Muscle of arm (tissue), 1 donor: ENCODE measurements at regions not wholly inside any gene's neighbourhood (a gene's known extent, or its start where the extent isn't known, plus 50 kb on each side); places are given as distances from the start of the nearest gene placed in this dataset.
A peak's percentile ranks its signal among the peaks of the same experiment; 100 is the strongest.

Source experiments
- DNase-seq: peaks from one replicate; pipeline ENCODE4 v3.0.0-alpha.2; 2013

DNA sequence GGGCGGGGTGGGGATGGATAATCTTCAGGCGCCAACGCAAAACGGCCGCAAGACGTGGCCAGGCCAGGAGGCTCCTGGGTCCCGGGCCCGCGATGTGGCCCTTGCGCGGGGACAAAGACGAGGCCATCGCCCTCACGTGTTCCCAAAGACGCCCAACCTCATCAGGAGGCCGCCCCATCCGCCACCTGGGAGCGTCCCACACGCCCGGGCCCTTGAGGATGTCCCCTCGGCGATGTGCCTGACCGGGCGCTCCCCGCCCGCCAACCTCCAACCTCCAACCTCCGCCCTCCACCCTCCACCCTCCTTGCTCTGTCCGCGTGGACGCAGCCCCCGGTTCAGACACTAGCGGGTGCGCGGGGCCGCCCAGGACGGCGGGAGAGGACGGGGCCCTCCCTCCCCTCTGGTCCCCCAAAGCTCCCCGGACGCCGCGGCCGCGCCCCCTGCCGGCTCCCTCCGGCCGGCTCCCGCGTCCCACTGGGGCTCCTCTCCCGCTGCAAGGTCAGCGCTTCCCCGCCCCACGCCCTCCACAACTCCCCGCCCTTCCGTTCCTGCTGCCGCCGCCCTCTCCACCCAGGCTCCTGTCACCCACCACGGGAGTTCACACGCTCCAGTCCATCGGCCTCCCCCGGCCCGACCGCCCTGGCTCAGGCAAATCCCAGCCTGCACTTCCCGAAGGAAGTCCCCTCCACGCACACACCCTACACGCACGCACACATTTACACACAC, 250.8 kb upstream of the RPL38 start:
- no peak for DNase-seq

DNA sequence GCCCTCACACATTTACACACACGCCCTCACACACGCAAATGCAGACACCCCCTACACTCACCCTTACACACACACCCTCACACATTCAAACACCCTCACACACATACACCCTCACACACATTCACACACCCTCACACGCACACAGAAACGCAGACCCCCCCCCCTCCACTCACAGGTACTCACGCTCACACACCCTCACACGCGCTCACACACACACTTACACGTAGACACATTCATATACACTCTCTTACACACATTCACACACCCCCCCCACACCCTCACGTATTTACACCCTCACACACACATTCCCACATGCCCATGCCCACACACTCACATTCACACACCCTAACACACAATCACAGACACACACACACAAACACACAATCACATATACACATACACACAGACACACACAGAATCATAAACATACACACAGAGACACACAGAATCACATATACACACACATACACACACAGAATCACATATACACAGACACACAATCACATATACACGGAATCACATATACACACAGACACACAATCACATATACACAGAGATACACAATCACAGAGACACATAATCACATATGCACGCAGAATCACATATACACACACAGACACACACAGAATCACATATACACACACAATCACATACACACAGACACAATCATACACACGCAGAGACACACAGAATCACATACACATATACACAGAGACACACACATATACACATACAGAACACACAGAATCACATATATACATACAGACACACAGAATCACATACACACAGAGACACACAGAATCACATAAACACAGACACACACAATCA, 250.1 kb upstream of the RPL38 start:
- no peak for DNase-seq

DNA sequence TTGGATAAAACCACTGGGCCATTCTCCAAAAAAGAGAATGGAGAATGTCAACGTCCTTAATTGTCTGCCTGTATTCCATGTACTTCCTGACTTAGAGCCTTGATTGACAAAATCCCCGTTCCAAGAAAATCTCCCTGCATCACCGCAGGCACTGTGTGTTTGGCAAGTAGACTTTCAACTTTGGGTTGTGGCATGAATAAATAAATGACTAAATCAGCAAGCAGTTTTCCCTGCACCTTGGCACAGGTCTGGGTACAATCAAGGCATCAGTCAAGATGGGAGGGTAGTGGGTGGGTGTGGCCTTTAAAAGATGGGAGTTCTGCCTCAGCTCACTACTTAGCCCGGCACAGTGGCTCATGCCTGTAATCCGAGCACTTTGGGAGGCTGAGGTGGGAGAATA, 248.5 kb upstream of the RPL38 start:
- no peak for DNase-seq

DNA sequence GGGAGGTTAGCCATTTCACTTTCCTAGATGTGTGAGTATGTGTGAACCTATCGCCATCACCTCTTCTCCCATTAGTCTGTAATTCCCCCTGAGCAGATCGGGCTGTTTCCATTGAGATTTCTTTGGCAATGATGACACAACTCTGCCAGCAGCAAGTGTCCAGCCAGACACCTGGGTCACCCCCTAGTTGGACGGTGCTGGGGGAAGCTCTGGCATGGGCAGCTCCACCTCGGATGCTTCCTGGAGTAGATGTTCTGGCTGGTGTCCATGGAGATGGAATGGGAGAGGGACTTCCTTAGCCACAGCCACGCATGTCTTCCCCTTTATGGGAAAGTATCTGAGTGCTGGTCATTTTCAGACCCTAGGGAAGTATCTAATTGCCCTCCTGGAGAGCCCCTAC, 247.9 kb upstream of the RPL38 start:
- DNase-seq, result no peak

DNA sequence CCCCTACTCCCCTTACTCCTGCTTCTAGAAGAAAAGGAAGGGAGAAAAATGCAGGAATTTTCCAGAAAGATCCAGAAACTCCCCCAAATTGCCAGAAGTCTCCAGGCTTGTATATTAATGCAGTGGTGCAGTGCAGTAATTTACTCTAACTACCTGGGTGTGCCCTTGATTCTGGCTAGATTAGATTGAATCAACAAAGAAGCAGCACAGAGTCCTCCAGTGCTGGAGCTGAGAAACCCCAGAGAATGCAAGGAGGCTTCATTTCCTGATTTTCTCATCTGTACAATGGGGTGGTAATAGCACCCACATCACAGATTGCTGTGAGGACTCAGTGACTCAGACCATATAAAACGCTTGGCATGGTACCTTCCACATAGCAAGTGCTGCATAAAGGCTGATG, 247.3 kb upstream of the RPL38 start:
- DNase-seq, result no peak

DNA sequence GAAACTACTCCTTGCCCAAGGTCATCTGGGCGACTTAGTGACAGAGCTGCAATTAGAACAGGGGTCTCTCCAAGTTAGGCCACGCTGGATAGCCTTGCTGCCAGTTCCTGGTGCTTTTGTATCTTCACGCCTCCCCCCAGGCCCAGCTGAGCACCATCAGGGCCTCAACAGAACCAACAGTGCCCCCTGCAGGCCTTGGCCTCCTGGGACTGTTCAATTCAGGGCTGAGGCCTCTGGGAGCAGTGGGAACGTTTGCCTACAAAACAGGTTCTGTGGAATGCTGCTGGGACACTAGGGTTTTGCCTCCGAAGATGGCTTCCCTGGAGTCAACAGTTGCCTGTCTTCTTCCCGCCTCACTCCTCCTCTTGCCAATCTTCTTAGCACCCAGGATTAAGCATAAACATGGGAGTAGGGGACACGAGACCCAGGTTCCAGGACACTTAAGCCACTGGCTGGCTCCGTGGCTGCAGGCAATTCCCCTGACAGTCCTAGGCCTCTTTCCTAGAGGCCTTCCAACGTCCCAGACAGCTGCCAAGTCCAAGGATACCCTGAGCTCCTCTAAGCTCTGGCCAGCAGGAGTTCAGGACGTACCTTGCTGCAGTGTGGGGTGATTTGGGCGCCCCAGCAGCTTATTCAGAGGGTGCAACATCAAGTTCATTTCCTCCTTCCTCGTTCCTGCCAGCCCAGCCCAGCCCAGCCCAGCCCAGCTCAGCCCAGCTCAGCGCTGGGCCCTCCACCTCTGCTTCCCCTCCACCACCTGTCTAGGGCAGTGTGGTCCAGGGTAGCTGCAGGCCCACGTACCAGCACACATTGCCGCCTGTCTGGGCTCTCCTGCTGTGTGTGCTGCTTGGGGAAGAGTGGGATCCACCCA, 246.6 kb upstream of the RPL38 start:
- DNase-seq, result no peak

DNA sequence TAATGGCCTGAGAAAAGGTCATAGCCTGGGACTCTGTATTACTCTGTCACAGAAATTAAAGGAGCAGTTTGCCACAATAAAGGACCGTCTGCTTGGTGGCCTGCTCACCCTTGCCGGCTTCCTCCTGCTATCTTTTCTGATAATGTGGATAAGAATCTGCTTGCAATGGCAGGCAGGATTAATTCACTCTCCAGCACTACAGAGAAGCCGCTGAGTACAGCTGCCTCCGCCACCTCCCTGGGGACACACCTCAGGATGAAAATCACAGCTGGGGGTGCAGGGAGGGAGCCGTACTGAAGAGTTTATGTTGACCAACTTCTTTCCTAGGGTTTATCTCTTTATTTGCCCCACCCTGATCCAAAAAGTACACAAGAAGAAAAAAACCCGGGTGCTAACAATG, 245.9 kb upstream of the RPL38 start:
- no peak for DNase-seq

DNA sequence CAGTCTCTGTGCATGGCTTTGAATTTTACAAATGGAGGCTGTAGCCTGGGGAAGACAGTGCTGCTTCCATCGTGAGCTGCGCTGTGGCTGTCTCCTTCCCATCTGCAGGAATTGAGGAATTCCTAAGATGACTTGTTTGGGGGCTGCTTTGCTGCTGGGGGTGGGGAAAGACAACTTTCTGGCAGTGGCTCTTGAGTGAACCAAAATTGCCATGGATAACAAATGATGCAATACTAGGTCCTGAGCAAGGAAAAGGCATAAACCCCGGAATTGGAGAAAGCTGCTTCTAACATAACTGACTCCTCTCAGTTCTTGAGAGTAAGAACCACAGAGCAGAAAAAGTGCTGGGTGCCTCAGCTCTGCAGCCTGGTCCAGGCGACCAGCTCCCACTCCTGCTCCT, 245.0 kb upstream of the RPL38 start:
- DNase-seq, result no peak

DNA sequence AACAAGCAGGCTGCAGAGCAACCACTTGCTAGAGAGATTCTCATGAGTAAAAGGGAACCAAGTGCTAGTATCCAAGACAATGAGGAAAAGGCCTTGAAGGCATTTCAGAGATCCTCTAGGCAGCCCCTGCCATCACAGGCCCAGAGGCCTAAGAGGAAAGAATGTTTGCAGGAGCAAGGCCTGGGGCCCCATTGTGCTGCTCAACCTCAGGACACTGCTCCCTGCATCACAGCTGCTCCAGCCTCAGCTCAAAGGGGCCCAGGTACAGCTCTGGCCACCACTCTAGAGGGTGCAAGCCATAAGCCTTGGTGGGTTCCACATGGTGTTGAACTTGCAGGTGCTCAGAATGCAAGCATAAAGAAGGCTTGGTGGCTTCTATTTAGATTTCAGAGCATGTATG, 243.0 kb upstream of the RPL38 start:
- DNase-seq, result no peak

DNA sequence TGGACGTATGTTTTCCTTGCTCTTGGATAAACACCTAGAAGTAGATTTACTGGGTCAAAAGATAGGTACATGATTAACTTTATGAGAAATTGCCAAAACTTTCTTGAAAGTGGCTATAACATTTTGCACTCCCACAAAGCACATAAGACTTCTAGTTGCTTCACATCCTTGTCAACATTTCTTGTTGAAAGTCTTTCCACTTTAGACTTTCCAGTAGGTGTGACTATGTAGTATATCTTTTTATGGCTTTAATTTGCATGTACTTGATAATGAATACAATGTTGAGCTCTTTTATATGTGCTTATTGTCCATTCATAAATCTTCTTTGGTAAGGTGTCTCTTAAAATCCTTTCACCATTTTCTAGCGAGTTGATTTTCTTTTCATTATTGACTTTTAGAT, 241.2 kb upstream of the RPL38 start:
- no peak for DNase-seq

DNA sequence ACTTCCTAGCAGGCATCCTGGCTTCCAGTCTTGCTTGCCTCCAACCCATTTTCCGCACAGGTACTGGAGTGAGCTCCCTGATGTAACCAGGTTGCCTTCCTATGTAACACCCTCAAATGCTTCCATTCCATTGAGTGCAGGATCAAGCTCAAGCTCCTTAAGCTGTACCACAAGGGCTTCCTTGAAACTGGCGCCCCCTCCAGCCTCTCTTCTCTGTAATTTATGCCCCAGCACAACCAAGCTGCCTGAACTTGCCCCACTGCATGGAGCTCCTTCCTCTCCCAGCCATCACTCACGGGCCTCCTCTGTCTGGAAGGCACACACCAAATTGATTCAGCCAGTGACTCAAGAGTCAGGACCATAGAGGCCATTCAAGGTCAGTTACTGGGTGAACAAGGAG, 234.8 kb upstream of the RPL38 start:
- DNase-seq, result no peak

DNA sequence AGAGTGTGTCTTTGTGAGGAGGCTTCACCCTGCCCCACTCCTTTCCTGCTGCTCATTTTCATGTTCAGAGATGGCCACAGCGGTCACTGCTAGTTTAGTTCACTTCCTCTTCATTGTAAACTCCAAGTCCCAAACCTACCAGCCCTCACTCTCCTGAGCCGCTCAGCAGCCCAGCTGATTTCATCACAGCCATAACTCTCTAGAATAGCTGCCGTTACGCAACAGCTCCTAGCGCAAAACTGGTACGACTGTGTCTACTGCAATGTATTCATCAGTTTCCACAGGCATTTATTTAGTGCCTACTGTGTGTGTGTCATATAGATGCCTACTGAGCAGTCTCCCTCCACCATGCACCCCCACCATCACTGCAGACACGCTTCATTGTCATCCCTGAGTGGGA, 233.5 kb upstream of the RPL38 start:
- no peak for DNase-seq

DNA sequence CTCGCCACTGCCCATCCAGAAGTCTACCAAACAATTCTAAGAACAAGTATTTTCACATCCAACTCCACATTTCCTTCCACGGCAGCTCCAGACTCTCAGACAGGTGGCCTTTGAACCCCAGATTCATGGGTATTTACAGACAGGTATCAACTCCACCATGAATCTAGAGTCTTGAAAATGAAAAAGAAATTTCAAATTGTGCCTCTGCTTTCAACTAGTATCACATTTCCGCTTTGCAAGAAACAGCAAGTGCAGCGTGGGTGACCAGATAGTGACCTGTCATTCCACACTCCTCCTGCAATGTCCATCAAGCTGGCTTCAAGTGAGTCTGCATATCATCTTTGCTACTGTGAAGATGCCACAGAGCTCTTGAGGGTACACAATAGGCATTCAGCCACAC, 232.4 kb upstream of the RPL38 start:
- no peak for DNase-seq

DNA sequence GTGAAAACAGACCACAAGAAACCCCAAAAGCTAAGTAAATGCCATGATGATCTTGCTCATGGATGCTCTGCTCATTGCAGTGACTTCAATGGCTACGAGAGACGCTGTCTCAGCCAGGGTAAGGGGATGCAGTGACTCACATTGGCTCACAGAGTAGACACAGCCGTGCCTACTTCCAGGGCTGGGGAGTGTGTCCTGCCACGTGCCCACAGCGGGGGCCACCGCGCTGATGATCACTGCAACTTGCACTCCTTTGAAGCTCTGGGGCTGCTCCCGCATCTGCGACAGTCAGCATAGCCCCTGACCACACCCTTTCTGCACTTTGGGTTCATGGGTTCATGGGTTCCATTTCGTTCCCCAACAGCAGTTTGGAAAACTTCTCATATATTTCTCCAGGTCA, 231.4 kb upstream of the RPL38 start:
- DNase-seq, result no peak

DNA sequence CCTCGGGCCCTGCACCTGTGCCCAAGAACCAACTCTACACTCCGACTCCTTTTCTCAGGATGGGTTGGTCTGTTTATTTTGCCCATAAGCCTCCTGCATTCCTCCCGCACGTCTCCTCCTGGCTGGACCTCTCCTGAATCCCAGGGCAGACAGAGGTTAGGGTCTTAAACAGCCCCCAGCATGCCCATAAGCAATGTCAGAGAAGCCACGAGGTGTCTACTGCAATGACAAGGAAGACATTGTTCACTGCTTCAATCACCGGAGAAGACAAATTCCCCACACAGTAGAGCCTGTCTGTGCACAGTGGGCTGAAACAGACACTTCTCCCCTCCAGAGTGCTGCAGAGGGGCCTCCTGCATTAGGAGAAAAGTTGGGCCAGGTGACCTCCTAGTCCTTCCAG, 230.6 kb upstream of the RPL38 start:
- DNase-seq, result no peak

DNA sequence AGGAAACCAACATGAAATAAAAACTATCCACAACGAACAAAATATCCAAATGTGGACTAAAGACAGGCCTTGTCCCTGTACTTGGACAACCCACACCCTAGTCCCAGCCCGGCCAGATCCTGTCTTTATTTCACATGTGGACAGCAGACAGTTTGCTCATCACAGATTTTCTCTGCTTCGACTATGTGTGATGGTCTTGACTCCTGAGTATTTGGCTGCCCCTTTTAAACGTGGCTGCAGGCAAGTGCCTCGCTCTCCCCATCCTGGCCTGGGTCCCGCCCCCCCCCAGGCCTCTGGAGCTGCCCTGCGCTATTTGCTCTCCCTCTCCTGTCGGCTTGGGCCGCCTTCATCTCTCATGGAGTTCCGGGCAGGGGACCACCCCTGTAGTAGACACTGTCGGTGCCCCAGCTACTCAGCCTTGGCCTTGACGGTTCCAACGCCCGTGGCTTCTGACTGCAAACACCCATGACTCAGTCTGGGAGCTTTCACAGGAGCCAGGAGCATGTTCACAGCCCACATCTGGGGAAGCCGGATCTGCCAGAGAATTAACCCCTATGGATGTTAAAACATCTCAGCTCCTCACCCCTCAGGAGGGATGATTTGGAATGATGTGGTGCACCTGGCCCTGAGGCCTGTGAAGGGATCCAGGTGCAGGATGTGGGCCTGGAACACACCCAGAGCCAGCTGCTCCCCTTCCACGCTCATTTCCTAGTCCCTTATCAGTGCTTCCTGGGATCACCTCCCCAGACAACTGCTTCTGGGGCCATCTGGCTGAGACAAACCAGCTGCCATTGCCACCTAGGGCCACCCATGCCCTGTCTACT, 229.7 kb upstream of the RPL38 start:
- peak; percentile 47 for DNase-seq

DNA sequence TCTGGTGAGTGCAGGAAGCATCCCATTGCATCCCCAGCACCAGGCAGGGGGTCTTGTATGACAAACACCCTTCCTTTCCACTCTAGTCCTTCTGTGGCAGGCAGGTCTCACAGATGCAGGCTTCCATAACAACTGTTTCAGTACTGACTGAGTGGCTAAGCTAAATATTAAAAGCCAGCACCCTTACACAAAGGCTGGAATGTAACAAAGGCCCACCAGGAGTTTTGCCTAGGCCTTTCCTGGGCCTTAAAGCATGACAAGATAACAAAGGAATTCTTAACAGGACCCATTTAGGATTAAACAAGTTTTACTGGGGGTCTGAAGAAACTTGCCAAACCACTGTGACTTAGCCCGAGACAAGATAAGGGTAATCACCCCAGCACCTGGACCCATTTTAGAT, 228.9 kb upstream of the RPL38 start:
- DNase-seq, result no peak

DNA sequence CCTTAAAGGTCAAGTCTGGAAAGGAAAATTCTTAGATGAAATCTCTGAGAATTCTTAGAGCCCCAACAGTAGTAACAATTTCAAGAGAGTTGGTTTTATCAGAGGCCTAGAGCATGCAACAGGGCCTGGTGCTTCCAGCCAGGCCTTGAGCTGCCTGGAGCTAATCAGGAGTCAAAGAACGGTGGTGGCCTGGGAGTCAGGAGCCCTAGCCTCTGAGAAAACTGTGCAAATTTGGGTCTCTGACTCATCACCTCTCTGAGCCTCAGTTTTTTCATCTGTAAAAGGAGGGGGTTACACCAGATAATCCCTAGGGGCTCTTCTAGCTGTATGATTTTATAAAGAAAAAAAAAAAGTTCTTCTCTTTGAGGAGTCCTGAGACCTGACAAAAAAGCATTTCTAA, 227.3 kb upstream of the RPL38 start:
- DNase-seq, result no peak

DNA sequence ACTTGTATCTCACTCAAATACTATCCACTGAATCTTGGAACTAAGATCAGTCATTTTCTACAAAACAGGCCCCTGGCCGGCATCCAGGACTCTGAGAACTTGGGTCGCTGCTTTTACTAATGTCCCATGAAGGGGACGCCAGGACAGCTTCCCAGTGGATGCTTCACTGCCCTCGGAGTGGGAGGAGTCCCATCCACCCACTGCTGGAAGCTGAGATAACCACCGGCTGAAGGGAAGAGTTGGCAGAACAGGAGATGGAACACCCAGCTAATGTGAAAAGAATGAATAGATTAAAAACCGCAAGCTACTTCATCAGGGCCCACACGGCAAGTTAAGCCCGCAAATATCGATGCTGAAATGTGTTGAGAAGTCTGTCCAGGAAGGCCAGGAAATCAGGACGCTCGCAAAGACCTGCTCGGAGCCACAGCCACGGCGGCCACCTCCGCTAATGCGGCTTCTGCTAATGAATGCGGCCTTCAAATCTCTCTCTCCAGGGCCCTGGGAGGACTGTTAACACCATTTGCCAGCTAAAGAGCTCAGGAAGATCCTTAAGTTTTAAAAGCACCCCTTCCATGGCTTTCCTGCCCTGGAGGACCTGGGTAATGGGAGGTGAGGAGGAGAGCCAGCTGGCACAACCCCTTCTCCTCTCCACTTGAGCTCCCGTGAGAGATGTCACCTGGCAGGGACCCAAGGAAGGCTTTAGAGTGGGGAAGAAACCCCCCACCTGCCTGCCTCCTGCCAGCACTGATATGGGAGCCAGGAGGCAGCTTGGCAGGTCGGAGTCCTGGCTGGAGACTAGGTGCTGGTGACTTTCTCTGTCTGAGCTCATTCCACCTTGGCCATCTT, 226.6 kb upstream of the RPL38 start:
- no peak for DNase-seq

DNA sequence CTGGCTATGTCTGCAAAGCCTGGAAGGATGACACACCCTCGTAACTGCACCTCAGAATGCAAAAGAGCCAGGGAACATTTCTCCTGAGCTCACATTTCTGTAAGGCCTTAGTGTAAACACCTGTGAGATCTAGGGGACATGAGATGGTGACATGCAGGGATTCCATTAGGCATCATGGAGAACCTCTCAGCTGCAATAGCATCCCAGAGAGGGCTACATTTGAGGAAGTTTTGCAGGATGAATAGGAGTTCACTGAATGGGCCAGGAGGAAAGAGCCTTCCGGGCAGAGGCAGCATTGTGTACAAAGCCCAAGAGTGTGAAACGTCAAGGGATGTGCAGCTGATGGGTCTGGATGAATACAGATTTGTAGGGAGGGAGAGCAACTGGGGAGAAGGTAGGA, 223.0 kb upstream of the RPL38 start:
- DNase-seq, result no peak

DNA sequence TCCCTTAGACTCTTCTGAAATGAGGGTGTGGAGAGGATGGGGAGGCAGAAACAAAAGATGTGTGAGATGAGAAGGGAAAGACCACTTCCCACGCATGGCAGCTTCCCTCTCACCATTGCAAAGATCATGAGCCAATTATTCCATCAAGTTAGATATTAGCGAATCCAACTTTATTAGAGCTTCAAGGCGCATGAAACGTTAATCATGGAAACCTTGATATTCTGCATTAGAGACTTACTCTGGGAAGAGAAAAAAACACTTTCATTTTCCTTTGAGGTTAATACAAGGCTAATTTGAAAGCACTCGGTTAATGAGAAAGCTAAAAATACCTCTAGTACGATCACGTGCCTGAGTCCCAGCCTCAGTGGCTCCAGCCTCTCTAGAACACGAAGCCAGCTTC, 220.6 kb upstream of the RPL38 start:
- DNase-seq, result no peak
